NCI-H2227 (cell line): ENCODE measurements at regions not wholly inside any gene's neighbourhood (a gene's known extent, or its start where the extent isn't known, plus 50 kb on each side); places are given as distances from the start of the nearest gene placed in this dataset.
A peak's percentile ranks its signal among the peaks of the same experiment; 100 is the strongest.

Experiments used
- DNase-seq: peaks from one replicate; lab custom pipeline; 2025; ENCODE audit not compliant: unreplicated experiment; lab: John Stamatoyannopoulos, UW

GRCh38 chr1:81700728-81701470 is 99.8 kb upstream of the ADGRL2 start:
- no peak for DNase-seq

- no peak for DNase-seq
Measured at GRCh38 chr1:81699234-81699633, 101.5 kb upstream of the ADGRL2 start.

GRCh38 chr1:81695741-81696140 is 105.0 kb upstream of the ADGRL2 start:
- no peak for DNase-seq

- DNase-seq, result no peak
Measured at GRCh38 chr1:81693316-81693715, 107.4 kb upstream of the ADGRL2 start.

GRCh38 chr1:81690676-81691453 is 109.9 kb upstream of the ADGRL2 start:
- no peak for DNase-seq

GRCh38 chr1:81689531-81689941 is 111.2 kb upstream of the ADGRL2 start:
- DNase-seq, result no peak

GRCh38 chr1:81682490-81682889 is 118.2 kb upstream of the ADGRL2 start:
- DNase-seq, result no peak

GRCh38 chr1:81681601-81682266 is 119.0 kb upstream of the ADGRL2 start:
- no peak for DNase-seq

GRCh38 chr1:81681114-81681513 is 119.6 kb upstream of the ADGRL2 start:
- DNase-seq, result no peak

GRCh38 chr1:81679942-81680341 is 120.8 kb upstream of the ADGRL2 start:
- DNase-seq, result no peak

GRCh38 chr1:81678779-81679178 is 122.0 kb upstream of the ADGRL2 start:
- DNase-seq, result no peak

- no peak for DNase-seq
Measured at GRCh38 chr1:81672766-81673165, 128.0 kb upstream of the ADGRL2 start.

GRCh38 chr1:81671038-81671437 is 129.7 kb upstream of the ADGRL2 start:
- no peak for DNase-seq

- DNase-seq, result peak; percentile 36
Measured at GRCh38 chr1:81670286-81670685, 130.4 kb upstream of the ADGRL2 start.

GRCh38 chr1:81666586-81666985 is 134.1 kb upstream of the ADGRL2 start:
- no peak for DNase-seq

- DNase-seq, result no peak
Measured at GRCh38 chr1:81664341-81664740, 136.4 kb upstream of the ADGRL2 start.

GRCh38 chr1:81662913-81663526 is 137.7 kb upstream of the ADGRL2 start:
- DNase-seq, result no peak

GRCh38 chr1:81660286-81660685 is 140.4 kb upstream of the ADGRL2 start:
- no peak for DNase-seq

GRCh38 chr1:81654657-81655056 is 146.1 kb upstream of the ADGRL2 start:
- no peak for DNase-seq

GRCh38 chr1:81654147-81654546 is 146.6 kb upstream of the ADGRL2 start:
- DNase-seq, result no peak

GRCh38 chr1:81650776-81651175 is 150.0 kb upstream of the ADGRL2 start:
- peak; percentile 14 for DNase-seq
